Inflammatory macrophage treated with lipopolysaccharide for 1 hour (primary cell): ENCODE measurements at regions not wholly inside any gene's neighbourhood (a gene's known extent, or its start where the extent isn't known, plus 50 kb on each side); places are given as distances from the start of the nearest gene placed in this dataset.
"Not testable (repeated sequence)": the region's sequence is repeated elsewhere in the genome, so short reads cannot be mapped to it uniquely, and the experiment has no call there.

Experiments
- DNase-seq, 2 donors: peaks; one replicate each; pipeline ENCODE4 v3.0.0-alpha.2; 2020 to 2022

DNA sequence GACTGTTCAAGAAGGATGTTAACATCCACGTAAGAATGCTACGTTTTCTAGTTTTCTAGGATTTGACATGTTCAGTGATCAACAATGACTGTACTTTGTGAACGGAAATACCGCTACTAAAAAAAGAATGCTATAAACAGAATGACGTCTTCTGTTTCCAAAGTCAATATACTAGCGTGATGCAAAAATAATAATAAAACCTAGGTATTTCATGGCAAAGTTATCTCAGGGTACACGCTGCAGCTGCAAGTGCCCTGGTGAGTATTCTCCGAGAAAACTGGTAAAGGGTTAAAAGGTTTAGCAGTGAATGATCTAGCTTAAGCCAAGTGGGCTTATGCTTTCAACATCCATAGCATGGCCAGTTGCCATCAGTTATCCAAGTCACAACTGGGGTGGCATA, 653.3 kb upstream of the PFKP start:
- DNase-seq = no peak

GRCh38 chr10:2410049-2410448, 657.3 kb upstream of the PFKP start:
- DNase-seq = no peak

DNA sequence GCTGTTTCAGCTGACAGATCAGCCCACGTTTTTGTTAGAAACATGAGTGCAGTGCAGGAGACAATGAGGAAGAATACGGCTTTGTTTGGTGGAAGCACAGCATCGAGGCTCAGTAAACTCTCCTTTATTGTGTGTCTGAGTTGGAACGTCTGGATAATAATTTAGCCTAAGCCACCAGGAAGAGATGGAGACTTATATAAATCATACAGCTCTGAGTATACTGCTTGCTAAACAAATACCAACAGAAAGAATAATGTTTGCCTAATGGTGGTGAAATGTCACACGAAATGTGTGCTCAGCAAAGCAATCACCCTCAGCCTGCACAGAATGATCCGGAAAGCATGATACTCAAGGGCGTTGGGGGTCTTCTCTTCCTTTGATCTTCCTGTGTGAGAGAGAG, 664.1 kb upstream of the ADARB2 start:
- no peak for DNase-seq

DNA sequence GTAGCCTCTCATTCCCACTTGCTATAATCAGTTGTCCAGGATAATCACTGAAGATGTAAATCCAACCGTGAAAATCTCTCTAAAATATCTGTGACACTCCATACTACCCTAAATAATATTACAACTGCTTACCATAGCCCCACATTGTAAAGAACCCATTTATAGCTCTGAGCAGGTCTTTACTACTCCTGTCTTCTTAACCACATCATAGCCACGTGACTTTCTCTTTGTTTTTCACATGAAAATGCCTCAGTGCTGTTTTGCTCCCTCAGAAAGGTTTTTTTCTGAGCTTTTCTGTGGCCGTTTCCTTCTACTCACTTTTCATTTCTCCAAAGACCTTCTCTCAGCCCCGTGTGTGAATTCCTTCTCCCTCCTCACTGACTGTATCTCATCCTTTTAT, 662.2 kb upstream of the ADARB2 start:
- no peak for DNase-seq

GRCh38 chr10:2392145-2392812, 655.0 kb upstream of the ADARB2 start:
- DNase-seq = peak in 1 of 2 donors; percentile 2

- DNase-seq = no peak
Measured at GRCh38 chr10:2387672-2388071, 650.3 kb upstream of the ADARB2 start.

DNA sequence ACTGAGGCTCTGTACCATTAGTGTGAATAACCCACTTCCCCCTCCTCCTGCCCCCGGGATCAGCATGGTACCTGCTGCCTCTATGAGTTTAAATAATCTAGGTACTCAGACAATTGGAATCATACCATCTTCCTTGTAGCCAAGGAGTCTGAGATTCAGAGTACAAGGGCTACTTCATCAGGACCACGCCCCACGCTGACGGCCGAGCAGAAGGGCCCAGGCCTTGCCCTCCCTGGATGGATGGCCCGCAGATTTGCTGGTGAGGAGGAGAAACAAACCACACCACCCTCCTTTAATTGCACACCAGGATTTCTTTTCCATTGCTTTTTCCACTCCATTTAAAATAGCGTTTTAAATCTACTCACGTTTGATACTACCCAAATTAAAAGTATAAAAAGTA, 649.9 kb upstream of the ADARB2 start:
- DNase-seq = no peak

DNA sequence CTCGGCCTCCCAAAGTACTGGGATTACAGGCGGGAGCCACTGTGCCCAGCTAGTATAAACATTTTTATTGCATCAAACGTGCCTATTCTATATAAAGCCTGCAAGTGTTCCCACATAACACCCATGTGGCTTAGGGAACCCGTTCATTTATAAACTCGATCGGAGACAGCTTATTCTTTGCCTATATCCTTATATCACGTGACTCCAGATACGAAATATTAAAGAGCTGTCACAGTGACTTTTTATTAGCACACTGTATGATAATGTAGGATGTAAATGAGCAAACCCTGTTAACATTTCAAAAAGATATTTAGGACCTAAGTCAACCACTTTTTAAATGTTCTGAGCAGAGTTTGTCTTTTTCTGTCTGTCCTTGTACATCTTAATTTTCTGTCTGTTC, 642.9 kb upstream of the ADARB2 start:
- DNase-seq = no peak

GRCh38 chr10:2367083-2367482, 629.8 kb upstream of the ADARB2 start:
- no peak for DNase-seq

DNA sequence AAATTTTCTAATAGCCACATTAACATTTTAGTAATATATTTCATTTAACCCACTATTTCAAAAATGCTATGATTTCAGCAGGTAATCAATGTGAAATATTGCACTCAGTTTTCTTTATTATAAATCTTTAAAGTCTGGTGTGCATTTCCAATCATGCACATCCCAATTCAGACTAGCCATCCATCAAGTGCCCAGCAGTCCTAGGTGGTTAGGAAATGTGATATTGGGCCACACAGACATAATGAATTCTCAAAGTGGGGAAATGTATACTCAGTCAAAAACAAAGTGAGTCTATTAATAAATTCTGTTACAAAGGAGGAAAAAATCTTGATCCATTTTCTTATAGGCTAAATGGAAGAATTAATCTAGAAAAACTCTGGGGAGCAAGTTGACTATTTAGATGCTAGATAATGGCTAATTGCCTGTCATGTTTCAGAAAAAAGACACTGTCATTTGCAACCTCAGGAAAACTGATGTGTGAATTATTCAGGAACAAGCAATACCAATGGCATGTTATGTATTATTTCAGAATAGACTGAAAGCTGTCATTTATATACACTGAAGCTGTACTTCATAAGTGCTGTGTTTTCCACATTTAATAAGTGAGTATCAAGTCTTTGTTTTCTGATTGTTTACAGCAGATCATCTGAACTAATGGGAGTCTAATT, 629.1 kb upstream of the ADARB2 start:
- DNase-seq = no peak

GRCh38 chr10:2362331-2362730, 625.0 kb upstream of the ADARB2 start:
- DNase-seq = no peak

- DNase-seq = no peak
Measured at GRCh38 chr10:2358586-2358985, 621.3 kb upstream of the ADARB2 start.

DNA sequence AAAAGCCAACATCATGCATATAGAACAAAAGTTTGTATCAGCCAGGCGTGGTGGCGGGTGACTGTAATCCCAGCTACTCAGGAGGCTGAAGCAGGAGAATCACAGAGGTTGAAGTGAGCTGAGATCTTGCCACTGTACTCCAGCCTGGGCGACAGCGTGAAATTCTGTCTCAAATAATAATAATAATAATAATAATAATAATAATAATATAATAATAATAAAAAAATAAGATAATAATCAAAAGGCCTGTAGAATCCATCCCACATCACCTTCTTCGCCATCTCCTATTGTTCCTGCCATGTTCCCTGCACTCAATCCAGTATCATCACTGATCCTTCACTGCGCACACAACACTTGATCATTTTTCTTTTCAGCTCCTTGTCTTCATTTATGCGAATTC, 619.3 kb upstream of the ADARB2 start:
- no peak for DNase-seq

- DNase-seq = no peak
Measured at GRCh38 chr10:2351566-2351965, 614.2 kb upstream of the ADARB2 start.

- no peak for DNase-seq
Measured at GRCh38 chr10:2342206-2342605, 604.9 kb upstream of the ADARB2 start.

DNA sequence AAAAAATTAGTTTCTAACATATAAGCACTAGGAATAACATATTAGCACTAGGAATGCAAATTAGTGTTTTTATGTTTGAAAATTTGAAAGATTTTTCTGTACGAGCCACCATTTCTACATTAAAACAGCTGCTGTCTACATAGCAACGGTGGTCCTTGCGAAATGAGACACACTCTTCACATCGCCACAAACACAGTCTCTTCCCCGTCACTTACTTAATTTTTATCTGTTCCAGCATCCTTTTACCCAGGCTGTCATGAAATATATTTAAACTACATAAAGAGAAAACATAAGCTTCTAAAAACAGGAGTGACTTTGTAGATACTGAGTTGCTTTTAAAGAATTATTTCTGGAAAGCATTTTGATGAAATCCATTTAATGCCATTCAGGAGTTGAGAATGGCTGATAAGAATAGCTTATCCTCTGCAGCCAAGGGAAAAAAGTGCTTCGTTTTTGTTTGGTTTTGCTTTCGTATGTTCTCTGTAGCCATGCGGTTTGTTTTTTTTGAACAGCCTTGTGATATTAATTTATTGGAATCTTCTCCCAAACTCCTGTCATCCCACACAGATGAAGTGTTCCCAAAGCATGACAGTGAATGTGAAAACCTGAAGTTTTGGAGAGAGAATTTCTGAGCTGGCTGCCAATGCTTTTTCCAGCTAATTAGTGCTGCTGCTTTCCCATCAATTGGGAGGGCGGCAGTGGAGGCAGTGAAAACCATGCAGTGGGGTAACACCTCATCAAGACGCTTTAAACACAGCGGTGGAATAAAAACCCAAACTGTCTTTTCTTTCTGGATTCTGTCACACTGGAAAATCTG, 603.7 kb upstream of the ADARB2 start:
- DNase-seq = no peak

DNA sequence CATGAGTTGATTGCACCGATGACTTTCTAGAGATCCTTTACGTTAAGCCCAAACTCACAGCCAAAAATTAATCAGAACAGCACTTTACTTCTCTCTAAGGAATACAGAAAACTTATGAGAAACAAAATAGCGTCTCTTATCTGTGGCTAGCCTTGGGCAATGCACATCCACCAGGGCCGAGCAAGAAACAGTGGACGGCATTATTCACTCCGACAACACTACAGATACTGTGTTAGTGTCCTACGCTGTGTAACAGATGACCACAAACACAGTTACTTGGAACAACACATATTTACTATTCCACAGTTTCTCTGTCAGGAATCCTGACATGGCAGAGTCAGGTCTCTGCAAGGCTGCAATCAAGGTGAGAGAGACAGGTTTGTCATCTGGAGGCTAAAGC, 598.3 kb upstream of the ADARB2 start:
- DNase-seq = no peak

DNA sequence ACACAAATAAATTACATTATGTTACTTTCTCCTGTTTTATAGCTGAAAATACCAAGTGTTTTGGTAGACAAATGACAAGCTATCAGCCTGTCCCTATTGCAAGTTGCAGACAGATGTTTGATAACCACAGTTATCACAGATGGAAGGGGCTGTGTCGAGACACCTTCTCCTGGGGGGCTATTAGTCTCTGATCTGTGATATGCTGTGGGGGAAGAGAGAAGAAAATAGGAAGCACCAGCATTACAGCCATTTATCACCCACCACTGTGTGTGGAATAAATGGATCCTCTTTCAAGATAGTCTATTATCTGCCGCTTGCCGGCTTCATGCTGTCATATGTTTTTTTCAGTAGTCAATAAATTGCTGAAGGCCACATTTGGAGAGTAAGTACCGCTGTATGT, 597.2 kb upstream of the ADARB2 start:
- no peak for DNase-seq

- no peak for DNase-seq
Measured at GRCh38 chr10:2329082-2329481, 591.8 kb upstream of the ADARB2 start.

- no peak for DNase-seq
Measured at GRCh38 chr10:2326411-2326810, 589.1 kb upstream of the ADARB2 start.

DNA sequence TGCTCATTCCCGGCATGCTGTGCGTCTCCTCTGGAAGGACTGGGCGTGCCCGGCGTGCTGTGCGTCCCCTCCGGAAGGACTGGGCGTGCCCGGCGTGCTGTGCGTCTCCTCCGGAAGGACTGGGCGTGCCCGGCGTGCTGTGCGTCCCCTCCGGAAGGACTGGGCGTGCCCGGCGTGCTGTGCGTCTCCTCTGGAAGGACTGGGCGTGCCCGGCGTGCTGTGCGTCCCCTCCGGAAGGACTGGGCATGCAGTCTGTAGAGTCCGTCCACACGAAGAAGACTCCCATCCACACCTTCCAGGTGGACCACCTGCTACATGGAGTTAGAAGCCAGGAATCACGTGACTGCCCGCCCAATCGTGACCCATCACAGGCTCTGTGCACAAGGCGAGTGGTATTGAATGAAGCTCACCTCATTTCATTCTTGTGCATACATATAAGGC, 577.7 kb upstream of the ADARB2 start:
- not testable (repeated sequence) for DNase-seq

GRCh38 chr10:2306081-2306480, 568.8 kb upstream of the ADARB2 start:
- DNase-seq = no peak

- DNase-seq = no peak
Measured at GRCh38 chr10:2303169-2303568, 565.8 kb upstream of the ADARB2 start.

- no peak for DNase-seq
Measured at GRCh38 chr10:2301227-2301626, 563.9 kb upstream of the ADARB2 start.
